SK-MEL-5 (cell line): ENCODE measurements at regions not wholly inside any gene's neighbourhood (a gene's known extent, or its start where the extent isn't known, plus 50 kb on each side); places are given as distances from the start of the nearest gene placed in this dataset.
"Not testable (repeated sequence)": the region's sequence is repeated elsewhere in the genome, so short reads cannot be mapped to it uniquely, and the experiment has no call there.

Experiments
- DNase-seq: peaks from one replicate; pipeline ENCODE4 v3.0.0-alpha.2; 2016; ENCODE audit warnings: low read depth, low spot score
- in situ Hi-C: cut with HindIII; loops from 2 replicates; pipeline ENCODE4 v1.10.0; 2016; ENCODE audit warnings: low sequenced_read_pairs, high pct_unique_total_duplicates, low pct_unique_long_range_greater_than_20kb

- in situ Hi-C loops = not testable (repeated sequence)
- DNase-seq = peak; percentile 0
Measured at GRCh38 chr9:40097992-40098391, 742.5 kb downstream of the SPATA31A1 start.

- in situ Hi-C loops, DNase-seq: not testable (repeated sequence)
Measured at GRCh38 chr9:40106003-40106782, 750.7 kb downstream of the SPATA31A1 start.

GRCh38 chr9:40106783-40107248, 751.3 kb downstream of the SPATA31A1 start:
- in situ Hi-C loops, DNase-seq: not testable (repeated sequence)

GRCh38 chr9:40107251-40107650, 751.8 kb downstream of the SPATA31A1 start:
- in situ Hi-C loops, DNase-seq: not testable (repeated sequence)

- DNase-seq, in situ Hi-C loops: not testable (repeated sequence)
Measured at GRCh38 chr9:40108465-40108864, 753.0 kb downstream of the SPATA31A1 start.

- DNase-seq, in situ Hi-C loops: not testable (repeated sequence)
Measured at GRCh38 chr9:40110751-40111150, 755.3 kb downstream of the SPATA31A1 start.

- in situ Hi-C loops = not testable (repeated sequence)
Measured at GRCh38 chr9:40111571-40111970, 756.1 kb downstream of the SPATA31A1 start.

GRCh38 chr9:40130598-40130997, 775.1 kb downstream of the SPATA31A1 start:
- DNase-seq, in situ Hi-C loops: not testable (repeated sequence)

More at GRCh38 chr9:40111571-40111970, 756.1 kb downstream of the SPATA31A1 start:
- not testable (repeated sequence) for DNase-seq

- DNase-seq, in situ Hi-C loops: not testable (repeated sequence)
Measured at GRCh38 chr9:40169204-40169603, 813.7 kb downstream of the SPATA31A1 start.

- in situ Hi-C loops, DNase-seq: not testable (repeated sequence)
Measured at GRCh38 chr9:40173316-40173715, 817.8 kb downstream of the SPATA31A1 start.

- in situ Hi-C loops, DNase-seq: not testable (repeated sequence)
Measured at GRCh38 chr9:40174035-40174434, 818.6 kb downstream of the SPATA31A1 start.

- in situ Hi-C loops, DNase-seq: not testable (repeated sequence)
Measured at GRCh38 chr9:40177403-40177802, 821.9 kb downstream of the SPATA31A1 start.

- DNase-seq, in situ Hi-C loops: not testable (repeated sequence)
Measured at GRCh38 chr9:40191403-40191802, 835.9 kb downstream of the SPATA31A1 start.

GRCh38 chr9:40192162-40192561, 836.7 kb downstream of the SPATA31A1 start:
- not testable (repeated sequence) for DNase-seq

GRCh38 chr9:40196165-40196714, 840.8 kb downstream of the SPATA31A1 start:
- DNase-seq, in situ Hi-C loops: not testable (repeated sequence)

More at GRCh38 chr9:40192162-40192561, 836.7 kb downstream of the SPATA31A1 start:
- in situ Hi-C loops = not testable (repeated sequence)

- in situ Hi-C loops, DNase-seq: not testable (repeated sequence)
Measured at GRCh38 chr9:40196803-40197202, 841.3 kb downstream of the SPATA31A1 start.

- in situ Hi-C loops, DNase-seq: not testable (repeated sequence)
Measured at GRCh38 chr9:40221596-40222233, 866.2 kb downstream of the SPATA31A1 start.

GRCh38 chr9:40222617-40223200, 867.2 kb downstream of the SPATA31A1 start:
- DNase-seq = peak; percentile 4
- in situ Hi-C loops = not testable (repeated sequence)
